Activated CD4-positive, alpha-beta T cell treated with anti-CD3 and anti-CD28 coated beads for 36 hours (primary cell): ENCODE measurements at regions not wholly inside any gene's neighbourhood (a gene's known extent, or its start where the extent isn't known, plus 50 kb on each side); places are given as distances from the start of the nearest gene placed in this dataset.

ENCODE experiments used
- ATAC-seq: fragments of 200-7000 bp; cut with Tn5 transposase; one replicate; pipeline ENCODE4 v1.10.0; 2021; ENCODE audit warnings: mild to moderate bottlenecking, moderate library complexity
- CTCF ChIA-PET: fragments of 350-600 bp; sonication (Branson Sonifier 250); formaldehyde crosslinking; loops from one replicate; lab custom pipeline; 2021; ENCODE audit warnings: antibody characterized with exemption; lab: Charles Lee
- POLR2A ChIA-PET: fragments of 350-600 bp; sonication (Branson Sonifier 250); formaldehyde crosslinking; loops from one replicate; lab custom pipeline; 2021; ENCODE audit warnings: antibody characterized with exemption, inconsistent platforms; lab: Charles Lee
- DNase-seq: peaks from one replicate; pipeline ENCODE4 v3.0.0-alpha.2; 2020
- H3K27ac Mint-ChIP-seq: one replicate; pipeline ENCODE4 v1.8.0; 2021; ENCODE audit warnings: mixed read lengths
- H3K27me3 Mint-ChIP-seq: one replicate; pipeline ENCODE4 v1.8.0; 2021; ENCODE audit warnings: mixed read lengths
- H3K36me3 Mint-ChIP-seq: one replicate; pipeline ENCODE4 v1.8.0; 2021; ENCODE audit warnings: low read depth, mixed read lengths
- H3K4me1 Mint-ChIP-seq: one replicate; pipeline ENCODE4 v1.8.0; 2021; ENCODE audit warnings: mixed read lengths
- H3K4me3 Mint-ChIP-seq: one replicate; pipeline ENCODE4 v1.8.0; 2021; ENCODE audit warnings: mild to moderate bottlenecking, moderate library complexity, mixed read lengths
- H3K9me3 Mint-ChIP-seq: one replicate; pipeline ENCODE4 v1.8.0; 2021; ENCODE audit warnings: low read depth, mixed read lengths
- intact Hi-C, 2 experiments: fragments of 100-400 bp; cut with DNase I in 1 of 2; cut with micrococcal nuclease in 1 of 2; formaldehyde crosslinking; loops; one replicate each; pipeline versions ENCODE4 v1.14.2 to v1.15.1; 2022 to 2024; cut with DNase I, micrococcal nuclease

DNA sequence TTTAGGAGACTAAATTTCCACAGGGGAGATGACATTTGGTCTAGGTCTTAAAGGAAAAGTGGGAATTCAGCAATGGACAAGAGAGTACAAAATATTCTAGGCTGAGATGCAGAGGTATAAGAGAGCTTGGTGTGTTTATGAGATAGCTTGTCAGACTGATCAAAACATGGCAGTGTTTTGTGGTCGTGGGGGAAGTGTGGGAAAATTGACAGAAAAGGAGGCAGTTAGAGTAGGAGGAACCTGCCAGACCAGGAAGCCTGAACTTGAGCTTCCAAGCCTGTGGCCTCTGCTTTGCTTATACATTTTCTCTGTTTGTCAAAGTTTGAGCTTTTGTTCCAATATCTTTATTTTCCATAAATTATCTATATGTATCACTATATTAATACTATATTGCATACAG lies 69.5 kb upstream of the MAP3K7 start:
- no peak for DNase-seq
- H3K27me3 Mint-ChIP-seq = peaks cover 16% of the 10 kb centered on the region
- H3K4me1 Mint-ChIP-seq = no peaks in the 10 kb centered on the region
- ATAC-seq = no peak
- H3K36me3 Mint-ChIP-seq = no peaks in the 10 kb centered on the region
- no peak overlapping the region for H3K27ac Mint-ChIP-seq
- CTCF ChIA-PET = interaction anchor here (0.6 to 1.2 kb wide), 2 partner anchors 12 to 42 kb away, joined by 4 to 7 read pairs; no protein-coding TSS in a partner anchor
- intact Hi-C loops = no loop called here
- POLR2A ChIA-PET = interaction anchor here (0.5 kb wide), 1 partner anchor 32 kb away, joined by 3 read pairs; no protein-coding TSS in a partner anchor
- H3K9me3 Mint-ChIP-seq = no peaks in the 10 kb centered on the region
- H3K4me3 Mint-ChIP-seq = no peak overlapping the region

GRCh38 chr6:90654806-90655205 lies 67.9 kb upstream of the MAP3K7 start:
- no peak for DNase-seq
- intact Hi-C loops = no loop called here
- H3K36me3 Mint-ChIP-seq = no peaks in the 10 kb centered on the region
- H3K4me3 Mint-ChIP-seq = no peak overlapping the region
- H3K27ac Mint-ChIP-seq = no peak overlapping the region
- H3K9me3 Mint-ChIP-seq = no peaks in the 10 kb centered on the region
- ChIA-PET POLR2A (no interaction called here), CTCF (no interaction called here)
- ATAC-seq = no peak
- H3K4me1 Mint-ChIP-seq = no peaks in the 10 kb centered on the region
- H3K27me3 Mint-ChIP-seq = peaks cover 16% of the 10 kb centered on the region

- intact Hi-C loops = no loop called here
- Mint-ChIP-seq H3K4me3 (no peak overlapping the region), H3K4me1 (no peaks in the 10 kb centered on the region), H3K27me3 (peaks cover 16% of the 10 kb centered on the region), H3K27ac (no peak overlapping the region), H3K36me3 (no peaks in the 10 kb centered on the region), H3K9me3 (no peaks in the 10 kb centered on the region)
- no peak for DNase-seq
- ChIA-PET CTCF (interaction anchor here (0.5 kb wide), 2 partner anchors 270 to 1020 kb away, joined by 3 read pairs; no protein-coding TSS in a partner anchor), POLR2A (no interaction called here)
- no peak for ATAC-seq
Measured at GRCh38 chr6:90654166-90654565, 67.3 kb upstream of the MAP3K7 start.

- intact Hi-C loops = no loop called here
- ChIA-PET POLR2A (no interaction called here), CTCF (interaction anchor here (0.5 kb wide), 2 partner anchors 270 to 1019 kb away, joined by 3 read pairs; no protein-coding TSS in a partner anchor)
- Mint-ChIP-seq H3K36me3 (no peaks in the 10 kb centered on the region), H3K27ac (no peak overlapping the region), H3K27me3 (peaks cover 16% of the 10 kb centered on the region), H3K9me3 (no peaks in the 10 kb centered on the region), H3K4me3 (no peak overlapping the region), H3K4me1 (no peaks in the 10 kb centered on the region)
- ATAC-seq = no peak
- no peak for DNase-seq
Measured at GRCh38 chr6:90653750-90654149, 66.9 kb upstream of the MAP3K7 start.

DNA sequence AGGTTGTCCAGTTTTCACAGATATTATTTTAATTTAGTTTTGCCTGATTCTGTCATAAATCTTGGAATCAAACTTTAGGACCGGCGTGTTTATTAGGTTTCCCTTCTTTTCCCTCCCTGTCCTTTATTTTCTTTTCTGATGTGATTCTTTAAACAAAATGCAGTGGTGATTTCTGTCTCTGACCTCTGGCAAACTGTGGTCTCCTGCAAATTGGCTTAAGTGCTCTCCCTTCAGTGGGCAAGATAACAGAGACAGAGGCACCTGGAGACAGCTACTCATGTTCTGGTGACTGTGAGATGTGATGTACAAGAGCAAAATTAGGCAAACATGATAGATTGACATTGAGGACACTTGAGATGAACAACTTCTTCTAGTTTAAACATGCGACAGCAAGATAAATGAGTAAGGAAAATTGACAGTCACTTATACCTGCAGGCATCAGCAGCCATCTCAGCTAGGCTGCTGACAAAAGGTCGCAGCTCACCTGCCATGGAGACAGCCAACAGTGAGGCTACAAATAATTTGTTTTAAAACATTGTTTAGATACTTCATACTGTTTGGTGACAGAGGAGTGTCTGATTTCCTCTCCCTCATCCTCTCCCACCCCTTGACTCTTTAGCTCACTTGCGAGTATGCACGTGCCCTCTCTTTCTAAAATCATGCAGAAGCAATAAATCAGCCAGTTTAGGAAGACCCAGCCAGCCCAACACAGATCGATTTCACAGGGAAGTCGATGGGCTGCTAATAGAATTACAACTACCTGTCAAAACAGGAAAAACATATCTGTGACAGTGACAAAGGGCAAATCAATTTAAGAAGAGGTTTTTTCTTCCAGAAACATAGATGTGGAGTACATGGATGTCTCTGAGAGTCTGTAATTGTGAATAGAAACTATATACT lies 63.4 kb upstream of the MAP3K7 start:
- H3K4me3 Mint-ChIP-seq = no peak overlapping the region
- no peak overlapping the region for H3K27ac Mint-ChIP-seq
- no peaks in the 10 kb centered on the region for H3K9me3 Mint-ChIP-seq
- DNase-seq (no peak), ATAC-seq (no peak)
- no peaks in the 10 kb centered on the region for H3K4me1 Mint-ChIP-seq
- ChIA-PET CTCF (no interaction called here), POLR2A (no interaction called here)
- H3K27me3 Mint-ChIP-seq = peaks cover 8% of the 10 kb centered on the region
- intact Hi-C loops = no loop called here
- no peaks in the 10 kb centered on the region for H3K36me3 Mint-ChIP-seq

DNA sequence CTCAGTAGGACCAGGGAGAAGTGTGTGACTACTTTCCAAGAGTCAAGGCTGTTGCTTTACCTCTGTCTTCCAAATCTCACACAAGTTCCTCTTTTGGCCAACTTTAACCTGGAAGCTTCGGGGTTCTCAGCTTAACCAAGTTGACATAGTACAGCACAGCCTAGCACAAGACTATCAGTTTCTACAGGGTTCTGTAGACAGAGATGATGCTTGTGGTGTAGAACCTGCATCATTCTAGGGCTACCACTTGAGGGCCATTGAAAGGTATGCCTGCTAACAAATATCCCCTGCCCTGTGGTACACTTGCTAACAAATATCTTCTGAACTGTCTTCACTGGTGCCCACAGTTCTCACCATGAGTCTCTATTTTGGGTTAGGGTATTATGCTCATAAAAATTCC lies 62.0 kb upstream of the MAP3K7 start:
- DNase-seq = no peak

DNA sequence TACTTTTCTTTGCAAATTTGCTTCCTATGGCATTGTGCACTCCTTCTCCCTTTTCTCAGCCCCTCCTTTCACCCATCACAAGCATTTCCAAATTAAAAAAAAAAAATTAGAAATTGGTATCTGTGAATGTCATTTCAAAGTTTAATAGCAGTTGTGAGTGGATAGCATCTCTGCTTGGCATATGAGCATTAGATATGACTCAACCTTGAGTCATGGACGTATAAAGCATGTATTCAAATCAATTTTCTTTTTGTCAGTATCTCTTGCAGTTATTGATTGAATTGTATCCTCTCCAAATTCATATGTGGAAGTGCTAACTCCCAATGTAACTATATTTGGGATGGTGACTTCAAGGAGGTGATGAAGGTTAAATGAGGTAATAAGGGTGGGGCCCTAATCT lies 60.1 kb upstream of the MAP3K7 start:
- DNase-seq (no peak), ATAC-seq (no peak)
- no peak overlapping the region for H3K4me3 Mint-ChIP-seq
- H3K4me1 Mint-ChIP-seq = no peaks in the 10 kb centered on the region
- peaks cover 6% of the 10 kb centered on the region for H3K27me3 Mint-ChIP-seq
- H3K9me3 Mint-ChIP-seq = no peaks in the 10 kb centered on the region
- CTCF ChIA-PET = no interaction called here
- H3K27ac Mint-ChIP-seq = no peak overlapping the region
- intact Hi-C loops = no loop called here
- POLR2A ChIA-PET = no interaction called here
- no peaks in the 10 kb centered on the region for H3K36me3 Mint-ChIP-seq

More for the DNA sequence above, 62.0 kb upstream of the MAP3K7 start:
- Mint-ChIP-seq H3K9me3 (no peaks in the 10 kb centered on the region), H3K4me3 (no peak overlapping the region), H3K27ac (no peak overlapping the region), H3K36me3 (no peaks in the 10 kb centered on the region), H3K4me1 (no peaks in the 10 kb centered on the region), H3K27me3 (peaks cover 2% of the 10 kb centered on the region)
- ATAC-seq = no peak
- ChIA-PET POLR2A (no interaction called here), CTCF (no interaction called here)
- intact Hi-C loops = no loop called here

- no peak overlapping the region for H3K4me3 Mint-ChIP-seq
- ATAC-seq (no peak), DNase-seq (no peak)
- CTCF ChIA-PET = interaction anchor here (0.6 kb wide), 1 partner anchor 12 kb away, joined by 3 read pairs; no protein-coding TSS in a partner anchor
- H3K27me3 Mint-ChIP-seq = peaks cover 9% of the 10 kb centered on the region
- no peaks in the 10 kb centered on the region for H3K9me3 Mint-ChIP-seq
- POLR2A ChIA-PET = no interaction called here
- intact Hi-C loops = no loop called here
- no peaks in the 10 kb centered on the region for H3K4me1 Mint-ChIP-seq
- no peak overlapping the region for H3K27ac Mint-ChIP-seq
- no peaks in the 10 kb centered on the region for H3K36me3 Mint-ChIP-seq
Measured at GRCh38 chr6:90645634-90646033, 58.8 kb upstream of the MAP3K7 start.

GRCh38 chr6:90644492-90644891 lies 57.6 kb upstream of the MAP3K7 start:
- intact Hi-C loops = no loop called here
- Mint-ChIP-seq H3K27me3 (peaks cover 13% of the 10 kb centered on the region), H3K36me3 (no peaks in the 10 kb centered on the region), H3K4me1 (no peaks in the 10 kb centered on the region), H3K27ac (no peak overlapping the region), H3K4me3 (no peak overlapping the region), H3K9me3 (no peaks in the 10 kb centered on the region)
- ChIA-PET POLR2A (no interaction called here), CTCF (no interaction called here)
- DNase-seq = no peak
- ATAC-seq = no peak

DNA sequence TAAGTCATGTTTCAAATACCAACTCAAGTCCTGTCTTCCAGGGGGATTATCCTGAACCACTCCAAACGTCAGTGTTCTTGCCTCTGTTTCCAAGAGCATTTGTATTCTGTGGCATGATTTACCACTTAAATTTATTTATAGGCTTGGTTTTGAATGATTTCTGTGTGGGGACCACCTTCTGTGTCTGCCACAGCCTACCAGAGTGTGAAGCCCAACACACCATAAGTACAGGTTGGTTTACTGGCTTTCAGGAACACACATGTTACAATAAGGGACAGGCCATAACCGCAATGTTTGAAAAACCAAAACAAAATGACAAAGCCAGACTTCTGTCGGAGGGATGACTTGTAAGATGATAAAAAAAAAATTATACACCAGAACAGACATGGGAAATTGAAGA lies 56.5 kb upstream of the MAP3K7 start:
- ChIA-PET CTCF (no interaction called here), POLR2A (no interaction called here)
- ATAC-seq (no peak), DNase-seq (no peak)
- H3K36me3 Mint-ChIP-seq = no peaks in the 10 kb centered on the region
- peaks cover under 1% of the 10 kb centered on the region for H3K9me3 Mint-ChIP-seq
- intact Hi-C loops = no loop called here
- no peaks in the 10 kb centered on the region for H3K4me1 Mint-ChIP-seq
- H3K4me3 Mint-ChIP-seq = no peak overlapping the region
- H3K27me3 Mint-ChIP-seq = peaks cover 21% of the 10 kb centered on the region
- no peak overlapping the region for H3K27ac Mint-ChIP-seq

DNA sequence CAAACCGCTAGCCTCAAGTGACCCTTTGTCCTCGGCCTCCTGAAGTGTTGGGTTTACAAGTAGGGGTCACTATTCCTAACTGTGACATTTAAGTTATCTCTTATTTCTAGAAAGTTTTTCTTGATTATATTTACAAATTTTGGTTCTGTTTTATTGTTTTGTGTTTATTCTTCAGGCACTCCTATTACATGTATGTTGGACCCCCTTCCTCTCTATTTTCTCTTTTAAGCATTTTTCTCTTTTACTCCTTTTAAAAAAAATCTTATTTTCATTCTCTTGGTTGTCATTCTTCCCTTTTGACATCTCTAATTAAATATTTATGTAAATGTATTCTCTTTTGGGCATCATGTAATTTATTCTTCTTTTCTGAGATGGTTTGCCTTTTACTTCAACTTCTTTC lies 50.4 kb upstream of the MAP3K7 start:
- no peak overlapping the region for H3K4me3 Mint-ChIP-seq
- DNase-seq = no peak
- H3K4me1 Mint-ChIP-seq = no peaks in the 10 kb centered on the region
- H3K27me3 Mint-ChIP-seq = peaks cover 32% of the 10 kb centered on the region
- no peak for ATAC-seq
- POLR2A ChIA-PET = no interaction called here
- no peaks in the 10 kb centered on the region for H3K36me3 Mint-ChIP-seq
- intact Hi-C loops = no loop called here
- CTCF ChIA-PET = no interaction called here
- H3K9me3 Mint-ChIP-seq = peaks cover 8% of the 10 kb centered on the region
- H3K27ac Mint-ChIP-seq = no peak overlapping the region
